ENCODE measurements at regions not wholly inside any gene's neighbourhood (a gene's known extent, or its start where the extent isn't known, plus 50 kb on each side); places are given as distances from the start of the nearest gene placed in this dataset.

DNA sequence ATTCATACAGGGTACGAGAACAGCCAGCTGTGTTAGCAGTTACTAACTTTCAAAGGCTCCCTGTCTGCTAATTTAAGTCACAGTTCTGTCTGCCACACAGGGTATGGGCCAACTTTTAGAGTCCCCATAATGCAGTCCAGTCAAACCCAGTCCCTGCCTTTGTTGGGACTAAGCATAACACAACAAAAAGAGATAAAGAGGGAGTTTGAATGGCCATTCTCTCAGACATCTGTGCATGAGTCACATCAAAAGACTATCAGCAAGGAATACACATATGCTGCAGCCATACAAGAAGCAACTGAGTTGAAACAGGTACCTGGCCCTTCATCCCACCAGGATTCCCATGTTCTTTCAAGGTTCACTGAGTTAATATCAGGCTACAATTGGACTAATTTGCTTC lies 744.5 kb upstream of the C9orf72 start:
- H3K4me3 ChIP-seq (replicated peaks; ENCODE audit: low read depth, low read length): no peak overlapping the region
- TF ChIP-seq, protein P1, sequence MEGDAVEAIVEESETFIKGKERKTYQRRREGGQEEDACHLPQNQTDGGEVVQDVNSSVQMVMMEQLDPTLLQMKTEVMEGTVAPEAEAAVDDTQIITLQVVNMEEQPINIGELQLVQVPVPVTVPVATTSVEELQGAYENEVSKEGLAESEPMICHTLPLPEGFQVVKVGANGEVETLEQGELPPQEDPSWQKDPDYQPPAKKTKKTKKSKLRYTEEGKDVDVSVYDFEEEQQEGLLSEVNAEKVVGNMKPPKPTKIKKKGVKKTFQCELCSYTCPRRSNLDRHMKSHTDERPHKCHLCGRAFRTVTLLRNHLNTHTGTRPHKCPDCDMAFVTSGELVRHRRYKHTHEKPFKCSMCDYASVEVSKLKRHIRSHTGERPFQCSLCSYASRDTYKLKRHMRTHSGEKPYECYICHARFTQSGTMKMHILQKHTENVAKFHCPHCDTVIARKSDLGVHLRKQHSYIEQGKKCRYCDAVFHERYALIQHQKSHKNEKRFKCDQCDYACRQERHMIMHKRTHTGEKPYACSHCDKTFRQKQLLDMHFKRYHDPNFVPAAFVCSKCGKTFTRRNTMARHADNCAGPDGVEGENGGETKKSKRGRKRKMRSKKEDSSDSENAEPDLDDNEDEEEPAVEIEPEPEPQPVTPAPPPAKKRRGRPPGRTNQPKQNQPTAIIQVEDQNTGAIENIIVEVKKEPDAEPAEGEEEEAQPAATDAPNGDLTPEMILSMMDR (IDR thresholded peaks at IDR 0.05; ENCODE audit: low read length, missing control alignments): no peak
- no peak for DNase-seq (ENCODE audit: low read depth)

GRCh38 chr9:28318515-28318914 lies 745.2 kb upstream of the C9orf72 start:
- TF ChIP-seq, protein P1 (IDR thresholded peaks at IDR 0.05; ENCODE audit: low read length, missing control alignments): no peak
- H3K4me3 ChIP-seq (replicated peaks; ENCODE audit: low read depth, low read length): no peak overlapping the region
- DNase-seq (ENCODE audit: low read depth): no peak

DNA sequence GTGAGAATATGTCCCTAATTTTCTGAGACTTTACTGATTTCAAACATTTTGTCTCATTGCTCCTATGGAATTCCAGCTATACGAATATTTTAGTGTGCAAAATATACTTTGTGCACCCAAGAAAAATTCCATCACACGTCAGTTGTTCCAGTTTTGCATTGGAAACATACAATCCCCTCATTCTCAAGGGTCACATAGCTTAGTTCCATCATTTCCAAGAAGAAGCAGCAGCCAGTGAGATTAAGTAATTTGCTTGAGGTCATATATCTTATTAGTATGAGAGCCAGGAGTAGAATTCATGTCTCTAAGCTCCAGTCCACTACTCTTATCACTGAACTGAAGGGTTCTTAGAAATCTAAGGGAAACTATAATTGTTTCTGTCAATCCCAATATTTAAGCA lies 746.7 kb upstream of the C9orf72 start:
- H3K4me3 ChIP-seq (replicated peaks; ENCODE audit: low read depth, low read length): no peak overlapping the region
- TF ChIP-seq, protein P1 (IDR thresholded peaks at IDR 0.05; ENCODE audit: low read length, missing control alignments): no peak
- DNase-seq (ENCODE audit: low read depth): no peak

DNA sequence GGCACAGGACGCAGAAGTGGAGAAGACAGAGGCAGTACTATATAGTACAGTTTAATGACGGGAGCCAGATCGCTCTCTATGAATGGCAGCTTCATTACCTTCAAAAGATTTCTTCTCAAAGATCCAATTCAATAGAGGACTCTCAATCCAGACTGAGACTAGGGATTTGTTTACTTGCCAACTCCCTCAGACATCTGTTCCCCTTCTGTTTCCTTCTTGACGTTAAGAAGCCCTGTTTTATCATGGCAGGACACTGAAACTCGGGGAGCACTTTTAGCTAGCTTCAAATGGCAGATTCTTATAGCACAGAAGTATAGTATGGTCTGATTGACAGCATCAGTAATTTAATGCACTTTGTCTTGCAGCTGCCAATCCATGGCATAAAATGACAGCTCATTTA lies 747.3 kb upstream of the C9orf72 start:
- no peak overlapping the region for H3K4me3 ChIP-seq (replicated peaks; ENCODE audit: low read depth, low read length)
- DNase-seq (ENCODE audit: low read depth): no peak
- TF ChIP-seq, protein P1 (IDR thresholded peaks at IDR 0.05; ENCODE audit: low read length, missing control alignments): no peak

DNA sequence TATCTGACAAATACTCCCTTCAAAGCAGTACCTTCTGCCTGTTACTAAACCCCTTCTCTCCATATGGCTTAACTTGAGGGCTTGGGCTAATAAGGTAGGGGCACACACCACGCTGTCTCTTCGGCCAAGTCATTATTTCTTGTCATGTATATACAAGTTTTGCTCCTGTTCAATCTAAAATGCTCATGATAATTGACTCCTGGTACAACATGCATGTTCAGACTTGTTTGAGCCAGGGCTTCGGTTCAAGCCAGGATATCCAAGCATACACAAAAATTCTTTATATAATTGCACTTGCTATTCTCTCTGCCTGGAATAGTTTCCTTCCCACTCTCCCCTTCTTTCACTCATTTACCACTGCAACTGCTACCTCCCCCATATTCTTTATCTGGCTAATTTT lies 756.0 kb upstream of the C9orf72 start:
- H3K4me3 ChIP-seq (replicated peaks; ENCODE audit: low read depth, low read length): no peak overlapping the region
- TF ChIP-seq, protein P1 (IDR thresholded peaks at IDR 0.05; ENCODE audit: low read length, missing control alignments): no peak

DNA sequence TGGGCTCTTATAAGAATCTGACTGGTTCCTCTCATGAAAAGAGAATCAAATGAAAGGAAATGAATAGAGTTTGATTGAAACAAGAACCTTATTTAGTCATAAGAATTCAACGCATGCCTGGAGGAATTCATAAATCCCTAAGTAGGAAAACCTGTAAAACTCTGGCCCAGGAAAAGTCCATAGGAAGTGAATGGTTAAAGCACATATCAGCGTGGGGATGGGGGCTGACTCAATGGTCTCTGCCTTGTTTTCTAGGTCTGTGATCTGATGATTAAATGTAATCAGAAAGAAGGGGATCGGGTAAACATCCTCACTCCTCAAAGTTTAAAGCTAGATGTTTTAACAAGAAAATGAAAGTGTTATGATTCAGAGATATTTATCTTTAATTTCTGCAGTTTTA lies 759.4 kb upstream of the C9orf72 start:
- H3K4me3 ChIP-seq (replicated peaks; ENCODE audit: low read depth, low read length): no peak overlapping the region
- no peak for DNase-seq (ENCODE audit: low read depth)
- TF ChIP-seq, protein P1 (IDR thresholded peaks at IDR 0.05; ENCODE audit: low read length, missing control alignments): no peak

More for the DNA sequence above, 756.0 kb upstream of the C9orf72 start:
- no peak for DNase-seq (ENCODE audit: low read depth)

GRCh38 chr9:28341913-28342312 lies 768.6 kb upstream of the C9orf72 start:
- TF ChIP-seq, protein P1 (IDR thresholded peaks at IDR 0.05; ENCODE audit: low read length, missing control alignments): no peak
- no peak overlapping the region for H3K4me3 ChIP-seq (replicated peaks; ENCODE audit: low read depth, low read length)
- no peak for DNase-seq (ENCODE audit: low read depth)

Measured in fibroblast of pulmonary artery (primary cell).